ENCODE measurements at regions not wholly inside any gene's neighbourhood (a gene's known extent, or its start where the extent isn't known, plus 50 kb on each side); places are given as distances from the start of the nearest gene placed in this dataset.

DNA sequence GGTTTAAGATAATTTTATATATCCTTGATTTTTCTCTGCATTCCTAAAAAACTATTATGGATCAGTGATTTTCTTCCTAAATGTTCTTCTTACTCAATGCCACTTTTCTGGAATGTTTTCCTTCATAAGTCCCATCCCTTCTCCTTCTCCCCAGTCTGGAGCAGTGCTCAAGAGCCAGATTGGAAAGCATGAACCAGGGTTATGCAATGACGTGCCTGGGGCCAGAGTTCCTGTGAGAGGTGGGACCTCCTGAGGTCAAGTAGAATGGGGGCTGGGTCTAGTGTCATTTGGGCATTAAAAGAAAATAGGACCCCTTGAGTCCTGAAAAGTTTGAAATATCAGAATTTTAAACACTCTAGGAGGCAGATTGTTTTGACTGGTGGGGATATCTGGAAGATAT is 132.0 kb upstream of the NPY start:
- TF ChIP-seq POLR2A (IDR thresholded peaks at IDR 0.05), result no peak
- TF ChIP-seq, protein P1, sequence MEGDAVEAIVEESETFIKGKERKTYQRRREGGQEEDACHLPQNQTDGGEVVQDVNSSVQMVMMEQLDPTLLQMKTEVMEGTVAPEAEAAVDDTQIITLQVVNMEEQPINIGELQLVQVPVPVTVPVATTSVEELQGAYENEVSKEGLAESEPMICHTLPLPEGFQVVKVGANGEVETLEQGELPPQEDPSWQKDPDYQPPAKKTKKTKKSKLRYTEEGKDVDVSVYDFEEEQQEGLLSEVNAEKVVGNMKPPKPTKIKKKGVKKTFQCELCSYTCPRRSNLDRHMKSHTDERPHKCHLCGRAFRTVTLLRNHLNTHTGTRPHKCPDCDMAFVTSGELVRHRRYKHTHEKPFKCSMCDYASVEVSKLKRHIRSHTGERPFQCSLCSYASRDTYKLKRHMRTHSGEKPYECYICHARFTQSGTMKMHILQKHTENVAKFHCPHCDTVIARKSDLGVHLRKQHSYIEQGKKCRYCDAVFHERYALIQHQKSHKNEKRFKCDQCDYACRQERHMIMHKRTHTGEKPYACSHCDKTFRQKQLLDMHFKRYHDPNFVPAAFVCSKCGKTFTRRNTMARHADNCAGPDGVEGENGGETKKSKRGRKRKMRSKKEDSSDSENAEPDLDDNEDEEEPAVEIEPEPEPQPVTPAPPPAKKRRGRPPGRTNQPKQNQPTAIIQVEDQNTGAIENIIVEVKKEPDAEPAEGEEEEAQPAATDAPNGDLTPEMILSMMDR (IDR thresholded peaks at IDR 0.05), result no peak
